Sigmoid colon (tissue), 4 donors: ENCODE measurements at regions not wholly inside any gene's neighbourhood (a gene's known extent, or its start where the extent isn't known, plus 50 kb on each side); places are given as distances from the start of the nearest gene placed in this dataset.
A peak's percentile ranks its signal among the peaks of the same experiment; 100 is the strongest.

Experiments
- EP300 ChIP-seq, 4 donors: sonication (generic); formaldehyde crosslinking; IDR thresholded peaks; one replicate each; pipeline ENCODE4 v1.6.1; 2017; ENCODE audit warnings: antibody characterized with exemption in 4 of 4
- POLR2AphosphoS5 ChIP-seq, 4 donors: sonication (generic); formaldehyde crosslinking; IDR thresholded peaks; one replicate each; pipeline ENCODE4 v1.6.1; 2017; ENCODE audit warnings: antibody characterized with exemption in 4 of 4
- TF ChIP-seq, protein P1 (sequence below), 4 experiments: fragments of 450-650 bp in 3 of 4; fragments of 200-600 bp in 1 of 4; IDR thresholded peaks; one replicate each; pipeline ENCODE4 v1.5.1; 2016 to 2019; ENCODE audit warnings: antibody characterized with exemption in 4 of 4, mild to moderate bottlenecking in 3 of 4, moderate library complexity in 2 of 4

DNA sequence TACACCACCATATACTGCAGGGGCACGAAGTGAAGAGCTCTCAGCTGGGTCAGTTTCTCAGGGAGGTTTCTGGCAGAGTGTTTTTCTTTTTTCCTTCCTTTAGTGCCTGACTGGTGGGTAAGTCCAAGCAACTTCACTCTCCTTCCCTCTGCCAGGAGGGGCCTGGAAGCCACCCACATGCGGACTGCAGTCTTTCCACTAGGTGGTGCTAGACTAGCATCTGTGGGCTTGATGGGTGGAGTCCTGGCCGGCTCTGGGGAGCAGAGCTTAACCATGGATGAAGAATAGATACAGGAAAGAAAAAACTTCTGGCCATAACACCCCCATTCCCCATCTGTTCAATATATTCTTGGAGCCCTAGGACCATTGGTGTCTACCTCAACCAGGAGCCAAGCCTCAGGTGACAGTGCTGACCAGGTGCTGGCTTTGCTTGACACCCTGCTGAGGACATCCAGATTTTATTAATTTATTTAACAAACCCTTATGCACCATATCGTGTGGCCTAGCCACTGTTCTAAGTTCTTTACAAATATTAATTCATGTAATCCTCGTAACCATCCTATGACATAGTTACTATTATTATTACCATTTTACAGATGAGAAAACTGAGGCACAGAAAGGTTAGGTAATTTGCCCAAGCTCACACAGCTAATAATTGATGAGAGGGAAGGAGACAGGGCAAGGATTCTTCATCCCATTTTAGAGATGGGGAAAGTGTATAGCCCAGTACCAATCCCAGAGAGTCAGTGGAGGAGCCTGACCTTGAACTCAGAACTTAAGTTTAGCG lies 126.7 kb upstream of the CSF3R start:
- TF ChIP-seq, protein P1, sequence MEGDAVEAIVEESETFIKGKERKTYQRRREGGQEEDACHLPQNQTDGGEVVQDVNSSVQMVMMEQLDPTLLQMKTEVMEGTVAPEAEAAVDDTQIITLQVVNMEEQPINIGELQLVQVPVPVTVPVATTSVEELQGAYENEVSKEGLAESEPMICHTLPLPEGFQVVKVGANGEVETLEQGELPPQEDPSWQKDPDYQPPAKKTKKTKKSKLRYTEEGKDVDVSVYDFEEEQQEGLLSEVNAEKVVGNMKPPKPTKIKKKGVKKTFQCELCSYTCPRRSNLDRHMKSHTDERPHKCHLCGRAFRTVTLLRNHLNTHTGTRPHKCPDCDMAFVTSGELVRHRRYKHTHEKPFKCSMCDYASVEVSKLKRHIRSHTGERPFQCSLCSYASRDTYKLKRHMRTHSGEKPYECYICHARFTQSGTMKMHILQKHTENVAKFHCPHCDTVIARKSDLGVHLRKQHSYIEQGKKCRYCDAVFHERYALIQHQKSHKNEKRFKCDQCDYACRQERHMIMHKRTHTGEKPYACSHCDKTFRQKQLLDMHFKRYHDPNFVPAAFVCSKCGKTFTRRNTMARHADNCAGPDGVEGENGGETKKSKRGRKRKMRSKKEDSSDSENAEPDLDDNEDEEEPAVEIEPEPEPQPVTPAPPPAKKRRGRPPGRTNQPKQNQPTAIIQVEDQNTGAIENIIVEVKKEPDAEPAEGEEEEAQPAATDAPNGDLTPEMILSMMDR (IDR thresholded peaks at IDR 0.05): peak in 1 of 4 experiments; percentile 36
- TF ChIP-seq POLR2AphosphoS5 (IDR thresholded peaks at IDR 0.05) (no peak), EP300 (IDR thresholded peaks at IDR 0.05) (no peak)
